ENCODE measurements at regions not wholly inside any gene's neighbourhood (a gene's known extent, or its start where the extent isn't known, plus 50 kb on each side); places are given as distances from the start of the nearest gene placed in this dataset.

GRCh38 chr13:73962284-73962683 lies 171.9 kb downstream of the KLF12 start:
- H3K4me2 ChIP-seq (ENCODE audit: low read length): no peak overlapping the region
- no peaks in the 10 kb centered on the region for H4K20me1 ChIP-seq (ENCODE audit: insufficient read depth)
- TF ChIP-seq POLR2AphosphoS5 (IDR thresholded peaks at IDR 0.05; ENCODE audit: low read depth, low read length) (no peak), ZBTB33 (IDR thresholded peaks at IDR 0.05; ENCODE audit: extremely low read depth, insufficient replicate concordance, low read length) (no peak), TCF7L2 (IDR thresholded peaks at IDR 0.05; ENCODE audit: borderline replicate concordance, extremely low read depth, insufficient read depth, insufficient read length) (no peak), CEBPB (IDR thresholded peaks at IDR 0.05; ENCODE audit: low read depth) (no peak), EZH2phosphoT487 (IDR thresholded peaks at IDR 0.05; ENCODE audit: borderline replicate concordance) (no peak), POLR2A (IDR thresholded peaks at IDR 0.05; ENCODE audit: borderline replicate concordance, extremely low read depth, insufficient read depth, insufficient read length) (no peak)
- TF ChIP-seq, protein P1, sequence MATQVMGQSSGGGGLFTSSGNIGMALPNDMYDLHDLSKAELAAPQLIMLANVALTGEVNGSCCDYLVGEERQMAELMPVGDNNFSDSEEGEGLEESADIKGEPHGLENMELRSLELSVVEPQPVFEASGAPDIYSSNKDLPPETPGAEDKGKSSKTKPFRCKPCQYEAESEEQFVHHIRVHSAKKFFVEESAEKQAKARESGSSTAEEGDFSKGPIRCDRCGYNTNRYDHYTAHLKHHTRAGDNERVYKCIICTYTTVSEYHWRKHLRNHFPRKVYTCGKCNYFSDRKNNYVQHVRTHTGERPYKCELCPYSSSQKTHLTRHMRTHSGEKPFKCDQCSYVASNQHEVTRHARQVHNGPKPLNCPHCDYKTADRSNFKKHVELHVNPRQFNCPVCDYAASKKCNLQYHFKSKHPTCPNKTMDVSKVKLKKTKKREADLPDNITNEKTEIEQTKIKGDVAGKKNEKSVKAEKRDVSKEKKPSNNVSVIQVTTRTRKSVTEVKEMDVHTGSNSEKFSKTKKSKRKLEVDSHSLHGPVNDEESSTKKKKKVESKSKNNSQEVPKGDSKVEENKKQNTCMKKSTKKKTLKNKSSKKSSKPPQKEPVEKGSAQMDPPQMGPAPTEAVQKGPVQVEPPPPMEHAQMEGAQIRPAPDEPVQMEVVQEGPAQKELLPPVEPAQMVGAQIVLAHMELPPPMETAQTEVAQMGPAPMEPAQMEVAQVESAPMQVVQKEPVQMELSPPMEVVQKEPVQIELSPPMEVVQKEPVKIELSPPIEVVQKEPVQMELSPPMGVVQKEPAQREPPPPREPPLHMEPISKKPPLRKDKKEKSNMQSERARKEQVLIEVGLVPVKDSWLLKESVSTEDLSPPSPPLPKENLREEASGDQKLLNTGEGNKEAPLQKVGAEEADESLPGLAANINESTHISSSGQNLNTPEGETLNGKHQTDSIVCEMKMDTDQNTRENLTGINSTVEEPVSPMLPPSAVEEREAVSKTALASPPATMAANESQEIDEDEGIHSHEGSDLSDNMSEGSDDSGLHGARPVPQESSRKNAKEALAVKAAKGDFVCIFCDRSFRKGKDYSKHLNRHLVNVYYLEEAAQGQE (IDR thresholded peaks at IDR 0.05; ENCODE audit: low read depth): no peak
- H3K27ac ChIP-seq (ENCODE audit: low read depth, low read length): no peak overlapping the region
- H2AFZ ChIP-seq (ENCODE audit: low read depth, low read length, poor library complexity, severe bottlenecking): no peak overlapping the region
- no peaks in the 10 kb centered on the region for H3K36me3 ChIP-seq (ENCODE audit: control insufficient read depth in 1 of 2, insufficient read depth in 2 of 2, low read length in 2 of 2)
- DNase-seq (ENCODE audit: low read depth, low spot score) (no peak), ATAC-seq (no peak)
- ChIA-PET RAD21 (ENCODE audit: low non-redundant PET in 1 of 2, low total read pairs in 2 of 2, uncharacterized antibody in 2 of 2, unreplicated experiment in 2 of 2) (no interaction called here), CTCF (no interaction called here), POLR2A (no interaction called here)
- H3K4me3 ChIP-seq (replicated peaks in 1 of 2; ENCODE audit: low read depth in 1 of 2, low read length in 2 of 2): no peak overlapping the region
- intact Hi-C loops (cut with micrococcal nuclease): no loop called here
- H3K9me3 ChIP-seq (ENCODE audit: control insufficient read depth in 1 of 2, insufficient read depth in 1 of 2, low read depth in 1 of 2, low read length in 2 of 2): no peaks in the 10 kb centered on the region
- no peak overlapping the region for H3K9ac ChIP-seq (ENCODE audit: low read length)
- peaks cover 6 to 11% of the 10 kb centered on the region in 2 experiments; a peak in 3 of 4 replicates for H3K4me1 ChIP-seq (ENCODE audit: control insufficient read depth in 1 of 2, insufficient read depth in 2 of 2, low read length in 2 of 2)
- no peaks in the 10 kb centered on the region for H3K9me2 ChIP-seq (ENCODE audit: insufficient read depth)
- no peaks in the 10 kb centered on the region for H3K79me2 ChIP-seq (ENCODE audit: insufficient read depth, low read length)
- BruUV-seq (replicated peaks): no TSS peak
- no peaks in the 10 kb centered on the region for H3K27me3 ChIP-seq (ENCODE audit: insufficient read depth, low read length)

Data from HCT116 (cell line).